Motor neuron (in vitro differentiated cells): ENCODE measurements at regions not wholly inside any gene's neighbourhood (a gene's known extent, or its start where the extent isn't known, plus 50 kb on each side); places are given as distances from the start of the nearest gene placed in this dataset.

ENCODE experiments used
- ATAC-seq, 8 experiments: fragments of 200-7000 bp; cut with Tn5 transposase; replicated peaks in 6 of 8; 2 replicates each; pipeline ENCODE4 v1.8.0; 2021; ENCODE audit warnings: mild to moderate bottlenecking in 8 of 8, moderate library complexity in 8 of 8
- H3K27ac ChIP-seq, 2 donors: fragments of 250-450 bp; sonication (Bioruptor Pico); 2 replicates each; pipeline ENCODE4 v1.9.0; 2021; ENCODE audit warnings: antibody characterized with exemption in 2 of 2, mild to moderate bottlenecking in 2 of 2, moderate library complexity in 1 of 2
- H3K4me1 ChIP-seq, 2 donors: fragments of 250-450 bp; sonication (Bioruptor Pico); replicated peaks in 1 of 2; 2 replicates each; pipeline ENCODE4 v1.6.1; 2021; ENCODE audit warnings: antibody characterized with exemption in 2 of 2, mild to moderate bottlenecking in 2 of 2, moderate library complexity in 1 of 2
- H3K4me3 ChIP-seq, 5 donors: fragments of 250-450 bp; sonication (Bioruptor Pico); 2 replicates each; pipeline ENCODE4 v1.9.0; 2021; ENCODE audit warnings: antibody characterized with exemption in 5 of 5, mild to moderate bottlenecking in 5 of 5, moderate library complexity in 4 of 5
- WGBS, 10 experiments: fragments of 450-650 bp; shearing (Covaris generic); methylation state at CpG; one replicate each; pipeline ENCODE4 v1.0.0; 2022; 5-methylcytosine and 5-hydroxymethylcytosine counted together
- in situ Hi-C, 9 experiments: fragments of 400-800 bp; cut with MboI; loops; one replicate each; pipeline ENCODE4 v1.15.0; 2021; ENCODE audit warnings: low sequenced_read_pairs in 9 of 9, low pct_unique_long_range_greater_than_20kb in 2 of 9; ENCODE audit not compliant: unreplicated experiment in 9 of 9

DNA sequence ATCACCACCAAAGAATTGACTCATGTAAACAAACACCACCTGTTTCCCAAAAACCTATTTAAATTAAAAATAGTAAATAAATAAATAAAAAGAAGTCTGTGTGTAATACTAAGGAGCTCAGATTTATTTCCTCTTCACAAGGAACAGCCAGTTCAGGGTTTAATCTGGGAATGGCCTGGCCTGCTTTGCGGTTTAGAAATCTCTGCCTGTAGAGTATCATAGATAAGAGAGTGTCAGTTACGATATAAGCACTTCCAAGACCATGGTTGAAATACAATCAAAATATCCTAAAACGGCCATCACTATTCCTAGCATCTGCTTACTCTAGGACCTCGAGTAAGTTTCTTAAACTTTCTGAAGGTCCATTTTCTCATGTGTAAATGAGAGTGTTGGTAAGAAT lies 274.4 kb downstream of the PLPP3 start:
- 0 to 100% (median 85%) methylated on average over 1 to 4 of the region's 4 CpGs; no CpG with 5 or more reads in 2 of the 10 experiments for WGBS, 10 experiments
- Histone ChIP-seq H3K4me3 (no peak overlapping the region), H3K4me1 (peaks cover 0 to 4% of the 10 kb centered on the region in 2 donors), H3K27ac (no peak overlapping the region)
- in situ Hi-C loops = no loop called here
- ATAC-seq = no peak

DNA sequence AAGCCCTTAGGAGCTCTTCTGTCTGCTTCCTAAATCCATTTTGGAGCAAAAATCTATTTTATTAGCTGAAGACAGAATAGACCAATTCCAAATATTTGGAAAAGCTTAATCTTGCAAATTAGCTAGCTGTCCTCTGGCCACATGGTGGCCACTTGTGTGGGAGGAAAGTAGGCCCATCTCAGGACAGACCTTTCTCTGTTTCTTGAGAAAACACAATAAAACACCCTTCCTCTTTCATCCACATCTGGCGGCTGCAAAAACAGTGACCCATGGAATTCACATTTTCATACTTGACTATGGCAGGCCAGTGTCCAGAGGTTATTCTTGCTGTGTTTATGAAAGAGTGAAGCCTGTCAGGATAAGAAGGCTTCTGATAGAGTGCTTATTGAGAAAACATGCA lies 275.6 kb downstream of the PLPP3 start:
- peaks cover 0 to 4% of the 10 kb centered on the region in 2 donors for H3K4me1 ChIP-seq
- H3K4me3 ChIP-seq = no peak overlapping the region
- peak in 1 of 8 experiments; percentile 17 for ATAC-seq
- 67 to 100% (median 100%) methylated on average over 1 of the region's 1 CpG; no CpG with 5 or more reads in 3 of the 10 experiments for WGBS, 10 experiments
- in situ Hi-C loops = no loop called here
- H3K27ac ChIP-seq = no peak overlapping the region

DNA sequence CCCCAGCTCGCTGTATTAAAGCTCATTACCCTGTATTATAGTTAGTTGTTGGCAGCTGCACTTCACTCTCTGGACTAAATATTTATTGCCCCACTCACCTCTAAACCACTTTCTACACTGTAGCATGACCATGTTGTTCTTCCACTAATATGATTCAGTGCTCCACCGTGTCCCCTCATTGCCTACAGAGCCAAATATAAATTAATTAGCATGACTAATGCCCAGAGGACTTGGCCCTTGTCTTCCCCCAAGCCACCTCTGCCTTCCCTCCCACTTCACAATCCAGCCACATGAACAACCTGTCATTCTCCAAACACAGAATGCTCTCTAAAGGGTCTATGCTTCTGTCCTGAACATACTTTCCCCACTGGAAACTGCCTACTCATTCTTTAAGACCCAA lies 276.5 kb downstream of the PLPP3 start:
- peak in 1 of 8 experiments; percentile 29 for ATAC-seq
- peaks cover 0 to 4% of the 10 kb centered on the region in 2 donors for H3K4me1 ChIP-seq
- WGBS, 10 experiments = 44 to 100% (median 48%) methylated on average over 1 to 2 of the region's 2 CpGs; no CpG with 5 or more reads in 6 of the 10 experiments
- in situ Hi-C loops = no loop called here
- H3K27ac ChIP-seq = no peak overlapping the region
- H3K4me3 ChIP-seq = no peak overlapping the region

GRCh38 chr1:56301791-56302190 lies 277.6 kb downstream of the PLPP3 start:
- no peak for ATAC-seq
- no peak overlapping the region for H3K4me3 ChIP-seq
- H3K4me1 ChIP-seq = peaks cover 0 to 4% of the 10 kb centered on the region in 2 donors
- in situ Hi-C loops = no loop called here
- WGBS, 10 experiments = 15 to 100% (median 89%) methylated on average over 1 to 5 of the region's 5 CpGs
- H3K27ac ChIP-seq = no peak overlapping the region

DNA sequence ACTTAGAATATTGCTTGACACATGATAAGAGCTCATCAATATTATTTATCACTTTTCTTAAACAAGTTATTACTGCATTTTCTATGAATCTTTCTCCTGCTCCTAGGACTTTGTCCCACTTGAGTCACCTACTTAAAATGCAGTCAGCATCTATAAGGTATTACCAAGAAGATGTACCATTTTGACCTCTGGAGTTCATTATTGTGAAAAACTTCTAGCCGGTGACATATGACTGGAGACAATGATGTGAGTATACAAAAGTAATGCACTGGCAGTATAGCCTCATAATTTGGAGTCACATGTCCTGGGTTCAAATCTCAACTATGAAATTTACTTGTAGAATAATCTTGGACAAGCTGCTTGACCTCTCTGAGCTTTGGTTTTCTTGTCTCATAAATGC lies 278.5 kb downstream of the PLPP3 start:
- no peak overlapping the region for H3K27ac ChIP-seq
- in situ Hi-C loops = no loop called here
- no peak overlapping the region for H3K4me3 ChIP-seq
- H3K4me1 ChIP-seq = peaks cover 0 to 4% of the 10 kb centered on the region in 2 donors
- 90 to 100% (median 100%) methylated on average over 1 of the region's 1 CpG; no CpG with 5 or more reads in 3 of the 10 experiments for WGBS, 10 experiments
- no peak for ATAC-seq

DNA sequence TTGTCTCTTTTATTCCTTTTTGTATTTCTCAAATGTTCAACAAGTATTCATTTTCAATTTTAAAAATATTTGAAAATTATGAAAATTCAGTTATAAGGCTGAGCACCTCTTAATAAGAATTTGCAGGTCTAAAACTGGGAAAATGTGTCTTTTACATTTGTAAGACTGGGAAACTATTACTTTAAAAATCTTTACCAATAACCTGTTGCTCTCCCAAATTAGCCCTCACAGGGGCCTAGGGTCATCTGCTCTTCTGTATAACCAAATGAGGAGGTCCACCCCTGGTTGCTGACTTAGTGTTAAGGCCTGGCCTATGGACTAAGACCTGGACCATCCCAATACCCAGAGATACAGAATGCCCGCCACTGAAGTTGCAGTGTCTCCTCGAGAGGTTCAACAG lies 280.5 kb downstream of the PLPP3 start:
- WGBS, 10 experiments = 76 to 100% (median 100%) methylated on average over 1 to 2 of the region's 2 CpGs; no CpG with 5 or more reads in 3 of the 10 experiments
- Histone ChIP-seq H3K27ac (no peak overlapping the region), H3K4me1 (peaks cover 0 to 4% of the 10 kb centered on the region in 2 donors), H3K4me3 (no peak overlapping the region)
- ATAC-seq = no peak
- in situ Hi-C loops = no loop called here

DNA sequence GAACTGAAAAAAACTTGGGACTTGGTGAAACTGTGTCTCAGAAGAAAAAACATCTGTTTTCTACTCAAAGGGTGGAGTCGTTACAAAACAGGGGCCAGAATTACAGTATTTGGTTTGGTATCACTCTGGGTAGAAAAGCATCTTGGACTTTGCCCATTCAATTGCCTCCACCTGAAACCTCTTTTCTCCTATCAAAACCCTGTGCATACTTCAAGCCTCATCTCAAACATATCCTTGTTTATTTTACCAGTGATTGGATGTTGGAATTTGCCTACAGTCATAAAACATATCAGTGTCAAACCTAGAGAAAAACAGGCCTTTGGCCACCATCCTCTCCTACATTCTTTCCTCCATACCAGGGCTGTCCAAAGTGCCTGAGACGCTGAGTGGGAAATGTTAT lies 281.5 kb downstream of the PLPP3 start:
- peak in 3 of 8 experiments; percentile 55 to 65 (median 60) for ATAC-seq
- 0 to 100% (median 100%) methylated on average over 1 to 2 of the region's 2 CpGs; no CpG with 5 or more reads in 1 of the 10 experiments for WGBS, 10 experiments
- in situ Hi-C loops = no loop called here
- H3K27ac ChIP-seq = no peak overlapping the region
- H3K4me3 ChIP-seq = no peak overlapping the region
- peaks cover 0 to 1% of the 10 kb centered on the region in 2 donors for H3K4me1 ChIP-seq

- Histone ChIP-seq H3K4me3 (no peak overlapping the region), H3K27ac (no peak overlapping the region), H3K4me1 (no peaks in the 10 kb centered on the region)
- peak in 3 of 8 experiments; percentile 82 to 92 (median 83) for ATAC-seq
- in situ Hi-C loops = no loop called here
- WGBS, 10 experiments = 29 to 92% (median 85%) methylated on average over 1 to 2 of the region's 2 CpGs; no CpG with 5 or more reads in 2 of the 10 experiments
Measured at GRCh38 chr1:56297208-56297607, 282.2 kb downstream of the PLPP3 start.

GRCh38 chr1:56295949-56296929 lies 283.1 kb downstream of the PLPP3 start:
- no peak overlapping the region for H3K27ac ChIP-seq
- H3K4me3 ChIP-seq = no peak overlapping the region
- in situ Hi-C loops = no loop called here
- no peak for ATAC-seq
- 70 to 100% (median 94%) methylated on average over 1 to 4 of the region's 4 CpGs for WGBS, 10 experiments
- H3K4me1 ChIP-seq = peaks cover 0 to 8% of the 10 kb centered on the region in 2 donors

DNA sequence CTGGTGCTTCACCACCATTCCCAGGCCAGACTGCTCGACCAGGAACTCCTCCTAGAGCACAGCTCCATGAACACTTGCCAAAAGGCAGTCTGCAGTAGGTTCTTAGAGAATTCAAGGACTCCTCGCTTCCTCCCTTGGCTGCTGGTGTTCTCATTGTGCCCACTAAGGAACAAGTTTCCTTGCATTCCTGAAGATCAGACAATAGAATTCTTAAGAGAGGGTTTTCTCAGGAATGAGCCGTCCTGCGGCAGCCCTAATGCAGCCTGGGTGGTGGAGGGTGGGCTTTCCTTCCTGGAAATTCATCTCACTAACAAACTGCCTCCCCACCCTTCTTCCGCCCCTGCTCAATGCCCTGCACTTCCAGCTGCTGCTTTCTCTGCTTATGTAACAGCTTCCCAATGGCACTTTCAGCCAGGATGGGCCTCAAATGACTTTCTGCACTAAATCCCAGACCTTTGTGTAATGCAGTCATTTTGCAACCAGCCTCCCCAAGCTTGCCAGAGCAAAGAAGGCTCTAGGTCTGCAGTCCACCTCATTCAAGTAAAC lies 287.9 kb downstream of the PLPP3 start:
- H3K4me3 ChIP-seq = no peak overlapping the region
- in situ Hi-C loops = no loop called here
- H3K27ac ChIP-seq = no peak overlapping the region
- 11 to 87% (median 57%) methylated on average over 2 to 4 of the region's 5 CpGs; no CpG with 5 or more reads in 4 of the 10 experiments for WGBS, 10 experiments
- peaks cover 0 to 8% of the 10 kb centered on the region in 2 donors for H3K4me1 ChIP-seq
- peak in 7 of 8 experiments; percentile 20 to 96 (median 65) for ATAC-seq

DNA sequence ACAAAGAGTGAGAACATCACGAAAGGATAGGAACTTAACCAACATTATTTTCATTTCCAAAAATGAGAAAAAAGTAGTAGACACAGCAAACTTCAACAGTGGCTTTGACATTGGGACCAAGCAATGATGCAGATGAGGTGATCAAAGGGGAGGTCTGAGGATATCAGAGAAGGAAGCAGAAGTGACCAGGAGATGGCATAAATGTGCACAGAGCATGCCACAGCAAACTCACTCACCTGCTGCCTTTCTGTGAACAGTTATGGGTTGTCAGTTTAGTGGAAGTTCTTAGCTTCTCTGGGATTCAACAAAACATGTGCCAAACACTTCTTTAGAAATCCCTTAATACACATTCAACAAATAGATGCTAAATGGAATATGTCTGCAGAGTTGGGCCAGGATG lies 290.1 kb downstream of the PLPP3 start:
- Histone ChIP-seq H3K4me3 (no peak overlapping the region), H3K27ac (no peak overlapping the region), H3K4me1 (peaks cover 6 to 8% of the 10 kb centered on the region in 2 donors)
- in situ Hi-C loops = no loop called here
- 86 to 100% (median 90%) methylated on average over 1 of the region's 1 CpG; no CpG with 5 or more reads in 5 of the 10 experiments for WGBS, 10 experiments
- no peak for ATAC-seq

DNA sequence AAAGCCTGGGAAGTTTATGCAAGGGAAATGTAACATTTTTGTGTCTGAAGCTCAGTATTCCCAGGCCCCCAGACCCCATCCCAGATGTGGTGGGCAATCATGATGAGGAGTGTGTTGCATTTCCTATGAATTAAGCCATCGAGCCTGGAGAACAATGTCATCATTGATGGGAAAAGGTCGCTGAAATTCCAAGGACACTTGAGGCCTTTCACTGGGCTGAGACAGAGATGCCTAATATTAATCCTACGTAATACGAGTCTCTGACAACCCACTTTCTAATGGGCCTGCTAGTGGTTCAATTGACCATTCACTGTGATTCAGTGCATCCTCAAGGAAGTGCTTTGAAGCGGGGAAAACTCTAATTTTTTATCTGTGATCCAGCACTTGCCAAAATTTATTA lies 291.6 kb downstream of the PLPP3 start:
- no peak for ATAC-seq
- Histone ChIP-seq H3K4me3 (no peak overlapping the region), H3K4me1 (peaks cover 6 to 8% of the 10 kb centered on the region in 2 donors), H3K27ac (no peak overlapping the region)
- 70 to 90% (median 80%) methylated on average over 1 to 5 of the region's 5 CpGs; no CpG with 5 or more reads in 3 of the 10 experiments for WGBS, 10 experiments
- in situ Hi-C loops = no loop called here

DNA sequence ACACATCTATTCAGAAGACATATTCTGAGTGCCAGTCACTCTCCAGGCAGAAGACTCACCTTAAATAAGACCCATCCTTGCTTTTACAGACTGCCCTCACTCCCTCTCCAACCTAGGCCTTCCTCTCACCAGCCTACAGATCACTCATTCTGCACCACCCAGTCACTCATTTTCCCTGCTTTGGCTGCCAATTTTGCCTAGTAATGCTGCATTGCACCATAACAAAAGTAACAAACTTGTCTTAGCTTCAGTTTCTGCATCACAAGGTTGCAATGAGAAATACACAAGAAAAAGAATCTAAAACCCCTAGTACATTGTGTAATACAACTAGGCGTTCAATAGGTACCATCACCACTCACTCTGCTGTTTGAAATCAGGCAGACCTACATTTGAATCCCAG lies 292.4 kb downstream of the PLPP3 start:
- WGBS, 10 experiments = 70 to 100% (median 100%) methylated on average over 1 of the region's 1 CpG; no CpG with 5 or more reads in 3 of the 10 experiments

More for the DNA sequence above, 292.4 kb downstream of the PLPP3 start:
- no peak overlapping the region for H3K27ac ChIP-seq
- H3K4me1 ChIP-seq = peaks cover 6 to 7% of the 10 kb centered on the region in 2 donors
- no peak for ATAC-seq
- in situ Hi-C loops = no loop called here
- no peak overlapping the region for H3K4me3 ChIP-seq
